ENCODE measurements at regions not wholly inside any gene's neighbourhood (a gene's known extent, or its start where the extent isn't known, plus 50 kb on each side); places are given as distances from the start of the nearest gene placed in this dataset.

DNA sequence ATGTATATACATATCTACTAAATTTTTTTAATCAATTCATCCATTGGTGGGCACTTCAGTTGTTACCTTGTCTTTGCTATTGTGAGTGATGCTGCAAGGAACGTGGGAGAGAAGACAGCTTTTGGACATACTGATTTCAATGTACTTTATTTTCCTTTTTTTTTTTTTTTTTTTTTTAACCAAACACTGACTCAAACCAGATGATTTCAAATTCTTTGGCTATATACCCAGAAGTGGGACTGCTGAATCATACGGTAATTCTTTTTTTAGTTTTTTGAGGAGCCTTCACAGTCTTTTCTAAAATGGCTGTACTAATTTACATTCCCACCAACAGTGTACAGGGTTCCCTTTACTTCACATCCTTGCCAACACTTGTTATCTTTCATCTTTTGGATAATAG lies 204.7 kb downstream of the INSIG2 start:
- Histone ChIP-seq H3K4me2 (ENCODE audit: low read length) (no peak overlapping the region), H3K4me3 (ENCODE audit: low read length) (no peak overlapping the region), H3K27me3 (ENCODE audit: insufficient read depth, low read depth, low read length) (no peaks in the 10 kb centered on the region), H3K9ac (ENCODE audit: low read length) (no peak overlapping the region), H3K9me2 (ENCODE audit: insufficient read depth, low read length) (no peaks in the 10 kb centered on the region), H3K79me2 (replicated peaks; ENCODE audit: insufficient read depth, low read length) (no peaks in the 10 kb centered on the region), H3F3A (ENCODE audit: insufficient read depth, low read length, poor library complexity, severe bottlenecking) (no peaks in the 10 kb centered on the region), H3K9me3 (ENCODE audit: low read length) (no peaks in the 10 kb centered on the region), H3K27ac (ENCODE audit: low read length) (no peak overlapping the region), H4K20me1 (ENCODE audit: insufficient read depth) (no peaks in the 10 kb centered on the region), H2AFZ (ENCODE audit: low read depth, low read length) (no peak overlapping the region), H3K36me3 (ENCODE audit: insufficient read depth, low read length) (no peaks in the 10 kb centered on the region)
- TF ChIP-seq TAF1 (IDR thresholded peaks at IDR 0.05; ENCODE audit: low read depth) (no peak), POLR2AphosphoS5 (IDR thresholded peaks at IDR 0.05) (no peak), EZH2 (IDR thresholded peaks at IDR 0.05; ENCODE audit: borderline replicate concordance, insufficient read depth, low read length, poor library complexity, severe bottlenecking) (no peak), RAD21 (conservative IDR thresholded peaks at IDR 0.05) (no peak), SMC3 (conservative IDR thresholded peaks at IDR 0.05; ENCODE audit: poor library complexity) (no peak), MXI1 (conservative IDR thresholded peaks at IDR 0.05; ENCODE audit: poor library complexity, severe bottlenecking) (no peak), EP300 (conservative IDR thresholded peaks at IDR 0.05; ENCODE audit: poor library complexity, severe bottlenecking) (no peak)
- TF ChIP-seq, protein P1, sequence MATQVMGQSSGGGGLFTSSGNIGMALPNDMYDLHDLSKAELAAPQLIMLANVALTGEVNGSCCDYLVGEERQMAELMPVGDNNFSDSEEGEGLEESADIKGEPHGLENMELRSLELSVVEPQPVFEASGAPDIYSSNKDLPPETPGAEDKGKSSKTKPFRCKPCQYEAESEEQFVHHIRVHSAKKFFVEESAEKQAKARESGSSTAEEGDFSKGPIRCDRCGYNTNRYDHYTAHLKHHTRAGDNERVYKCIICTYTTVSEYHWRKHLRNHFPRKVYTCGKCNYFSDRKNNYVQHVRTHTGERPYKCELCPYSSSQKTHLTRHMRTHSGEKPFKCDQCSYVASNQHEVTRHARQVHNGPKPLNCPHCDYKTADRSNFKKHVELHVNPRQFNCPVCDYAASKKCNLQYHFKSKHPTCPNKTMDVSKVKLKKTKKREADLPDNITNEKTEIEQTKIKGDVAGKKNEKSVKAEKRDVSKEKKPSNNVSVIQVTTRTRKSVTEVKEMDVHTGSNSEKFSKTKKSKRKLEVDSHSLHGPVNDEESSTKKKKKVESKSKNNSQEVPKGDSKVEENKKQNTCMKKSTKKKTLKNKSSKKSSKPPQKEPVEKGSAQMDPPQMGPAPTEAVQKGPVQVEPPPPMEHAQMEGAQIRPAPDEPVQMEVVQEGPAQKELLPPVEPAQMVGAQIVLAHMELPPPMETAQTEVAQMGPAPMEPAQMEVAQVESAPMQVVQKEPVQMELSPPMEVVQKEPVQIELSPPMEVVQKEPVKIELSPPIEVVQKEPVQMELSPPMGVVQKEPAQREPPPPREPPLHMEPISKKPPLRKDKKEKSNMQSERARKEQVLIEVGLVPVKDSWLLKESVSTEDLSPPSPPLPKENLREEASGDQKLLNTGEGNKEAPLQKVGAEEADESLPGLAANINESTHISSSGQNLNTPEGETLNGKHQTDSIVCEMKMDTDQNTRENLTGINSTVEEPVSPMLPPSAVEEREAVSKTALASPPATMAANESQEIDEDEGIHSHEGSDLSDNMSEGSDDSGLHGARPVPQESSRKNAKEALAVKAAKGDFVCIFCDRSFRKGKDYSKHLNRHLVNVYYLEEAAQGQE (IDR thresholded peaks at IDR 0.05; ENCODE audit: borderline replicate concordance) = no peak
- TF ChIP-seq, protein P2, sequence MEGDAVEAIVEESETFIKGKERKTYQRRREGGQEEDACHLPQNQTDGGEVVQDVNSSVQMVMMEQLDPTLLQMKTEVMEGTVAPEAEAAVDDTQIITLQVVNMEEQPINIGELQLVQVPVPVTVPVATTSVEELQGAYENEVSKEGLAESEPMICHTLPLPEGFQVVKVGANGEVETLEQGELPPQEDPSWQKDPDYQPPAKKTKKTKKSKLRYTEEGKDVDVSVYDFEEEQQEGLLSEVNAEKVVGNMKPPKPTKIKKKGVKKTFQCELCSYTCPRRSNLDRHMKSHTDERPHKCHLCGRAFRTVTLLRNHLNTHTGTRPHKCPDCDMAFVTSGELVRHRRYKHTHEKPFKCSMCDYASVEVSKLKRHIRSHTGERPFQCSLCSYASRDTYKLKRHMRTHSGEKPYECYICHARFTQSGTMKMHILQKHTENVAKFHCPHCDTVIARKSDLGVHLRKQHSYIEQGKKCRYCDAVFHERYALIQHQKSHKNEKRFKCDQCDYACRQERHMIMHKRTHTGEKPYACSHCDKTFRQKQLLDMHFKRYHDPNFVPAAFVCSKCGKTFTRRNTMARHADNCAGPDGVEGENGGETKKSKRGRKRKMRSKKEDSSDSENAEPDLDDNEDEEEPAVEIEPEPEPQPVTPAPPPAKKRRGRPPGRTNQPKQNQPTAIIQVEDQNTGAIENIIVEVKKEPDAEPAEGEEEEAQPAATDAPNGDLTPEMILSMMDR (IDR thresholded peaks at IDR 0.05; ENCODE audit: poor library complexity, severe bottlenecking) = no peak

DNA sequence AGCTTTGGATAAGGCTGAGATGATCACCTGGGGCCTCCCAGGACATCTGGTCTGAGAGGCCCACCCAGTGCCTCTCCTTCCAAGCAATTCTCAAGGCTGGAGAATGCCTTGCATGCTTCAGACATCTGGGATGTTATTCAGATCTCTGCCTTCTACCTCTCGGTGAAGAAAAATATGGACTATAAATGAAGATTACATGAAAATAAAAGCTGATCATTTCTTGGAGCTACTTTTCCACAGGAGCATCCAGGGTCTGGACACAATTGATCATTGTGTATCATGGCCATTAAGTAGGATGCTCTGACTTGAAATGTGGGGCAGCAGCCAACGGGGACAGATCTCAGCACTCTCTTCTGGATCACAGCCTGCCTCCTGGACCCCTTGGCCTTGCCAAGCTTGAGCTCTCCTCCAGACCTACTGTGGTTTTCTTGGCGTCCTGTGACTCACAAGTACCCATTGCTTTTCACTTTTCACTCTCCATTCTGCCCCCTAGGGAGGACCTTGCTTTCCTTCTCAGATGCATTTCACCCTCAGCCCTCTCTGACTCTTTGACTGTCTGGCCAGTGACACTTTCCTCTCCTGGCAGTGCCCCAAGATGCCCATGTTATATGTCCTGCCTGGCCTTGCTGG lies 203.1 kb downstream of the INSIG2 start:
- no peak overlapping the region for H3K27ac ChIP-seq (ENCODE audit: low read length)
- no peak overlapping the region for H3K9ac ChIP-seq (ENCODE audit: low read length)
- H2AFZ ChIP-seq (ENCODE audit: low read depth, low read length) = no peak overlapping the region
- TF ChIP-seq, protein P2 (IDR thresholded peaks at IDR 0.05; ENCODE audit: poor library complexity, severe bottlenecking) = no peak
- TF ChIP-seq TAF1 (IDR thresholded peaks at IDR 0.05; ENCODE audit: low read depth) (no peak), RAD21 (conservative IDR thresholded peaks at IDR 0.05) (no peak), EP300 (conservative IDR thresholded peaks at IDR 0.05; ENCODE audit: poor library complexity, severe bottlenecking) (no peak), POLR2AphosphoS5 (IDR thresholded peaks at IDR 0.05) (no peak), MXI1 (conservative IDR thresholded peaks at IDR 0.05; ENCODE audit: poor library complexity, severe bottlenecking) (no peak), SMC3 (conservative IDR thresholded peaks at IDR 0.05; ENCODE audit: poor library complexity) (no peak)
- TF ChIP-seq, protein P1 (IDR thresholded peaks at IDR 0.05; ENCODE audit: borderline replicate concordance) = no peak
- no peaks in the 10 kb centered on the region for H3K9me2 ChIP-seq (ENCODE audit: insufficient read depth, low read length)
- no peaks in the 10 kb centered on the region for H3K79me2 ChIP-seq (replicated peaks; ENCODE audit: insufficient read depth, low read length)
- H3K4me3 ChIP-seq (ENCODE audit: low read length) = no peak overlapping the region
- H3K4me2 ChIP-seq (ENCODE audit: low read length) = no peak overlapping the region
- no peaks in the 10 kb centered on the region for H3K36me3 ChIP-seq (ENCODE audit: insufficient read depth, low read length)
- H3K27me3 ChIP-seq (ENCODE audit: insufficient read depth, low read depth, low read length) = no peaks in the 10 kb centered on the region
- H3F3A ChIP-seq (ENCODE audit: insufficient read depth, low read length, poor library complexity, severe bottlenecking) = no peaks in the 10 kb centered on the region
- H3K9me3 ChIP-seq (ENCODE audit: low read length) = no peaks in the 10 kb centered on the region
- H4K20me1 ChIP-seq (ENCODE audit: insufficient read depth) = no peaks in the 10 kb centered on the region
